ENCODE measurements at regions not wholly inside any gene's neighbourhood (a gene's known extent, or its start where the extent isn't known, plus 50 kb on each side); places are given as distances from the start of the nearest gene placed in this dataset.
"Not testable (repeated sequence)": the region's sequence is repeated elsewhere in the genome, so short reads cannot be mapped to it uniquely, and the experiment has no call there.

GRCh38 chrX:40951407-40951806, 133.8 kb upstream of the USP9X start:
- peak overlapping the region; percentile 71 for H3K18ac ChIP-seq (ENCODE audit: extremely low read depth, low read length)
- H3K9me3 ChIP-seq (ENCODE audit: insufficient read depth in 2 of 2, low read depth in 1 of 2, low read length in 1 of 2); H3K79me1 ChIP-seq (ENCODE audit: low read depth, low read length); H2BK15ac ChIP-seq (ENCODE audit: low read length); H3K36me3 ChIP-seq (ENCODE audit: control insufficient read depth in 2 of 4, insufficient read depth in 4 of 4, low read length in 3 of 4); H3K4ac ChIP-seq (replicated peaks; ENCODE audit: insufficient read length, low read depth, low read length); H4K20me1 ChIP-seq (replicated peaks in 1 of 2; ENCODE audit: control insufficient read depth in 1 of 2, insufficient read depth in 2 of 2, low read length in 2 of 2); H3K9ac ChIP-seq (replicated peaks in 1 of 4; ENCODE audit: extremely low read depth in 1 of 4, low read depth in 3 of 4, low read length in 3 of 4); H4K5ac ChIP-seq (ENCODE audit: insufficient read length, low read depth, low read length); H3K27ac ChIP-seq (ENCODE audit: low read depth, low read length); H2AFZ ChIP-seq (ENCODE audit: low read length); FAIRE-seq; POLR2A ChIA-PET (ENCODE audit: partially characterized antibody); H2AK5ac ChIP-seq (ENCODE audit: low read depth, low read length); CTCF ChIA-PET (ENCODE audit: partially characterized antibody); H2BK120ac ChIP-seq (replicated peaks; ENCODE audit: low read depth, low read length); H3K4me3 ChIP-seq (ENCODE audit: extremely low read depth in 1 of 4, insufficient read depth in 2 of 4, low read depth in 3 of 4, low read length in 4 of 4); H3K23me2 ChIP-seq (ENCODE audit: low read depth, low read length); DNase-seq (ENCODE audit: low read depth in 1 of 2, low spot score in 2 of 2); H3K23ac ChIP-seq (ENCODE audit: insufficient read length); H3K14ac ChIP-seq (ENCODE audit: insufficient read length); H3K4me1 ChIP-seq (replicated peaks in 1 of 4; ENCODE audit: control insufficient read depth in 3 of 4, insufficient read depth in 4 of 4, low read length in 3 of 4); H3K56ac ChIP-seq (replicated peaks; ENCODE audit: insufficient read length, low read depth, low read length); H4K8ac ChIP-seq (ENCODE audit: extremely low read depth, insufficient read depth, low read length); H4K91ac ChIP-seq (replicated peaks; ENCODE audit: insufficient read length, low read length); H3K27me3 ChIP-seq (replicated peaks in 1 of 4; ENCODE audit: control insufficient read depth in 3 of 4, extremely low read depth in 1 of 4, insufficient read depth in 3 of 4, low read length in 3 of 4); H3K79me2 ChIP-seq (ENCODE audit: control insufficient read depth in 1 of 2, insufficient read depth in 2 of 2, low read length in 2 of 2): not testable (repeated sequence)
- WGBS, 2 experiments (ENCODE audit: extremely low coverage in 1 of 2, insufficient coverage in 1 of 2, insufficient read length in 1 of 2, insufficient replicate concordance in 2 of 2, low coverage in 1 of 2, low lambda C conversion rate in 2 of 2, missing lambda C conversion rate in 1 of 2), result 67% methylated on average over 3 of the region's 3 CpGs; no CpG with 5 or more reads in 1 of the 2 experiments
- H2BK5ac ChIP-seq (ENCODE audit: low read depth, low read length), result peak overlapping the region; percentile 76; the same call in 1 of the 2 replicates
- H2BK20ac ChIP-seq (ENCODE audit: low read length), result peak overlapping the region; percentile 72; the same call in 1 of the 2 replicates
- peak overlapping the region; percentile 84 for H2BK12ac ChIP-seq (ENCODE audit: low read depth, low read length)
- H3K4me2 ChIP-seq (ENCODE audit: insufficient read depth in 1 of 2, low read depth in 2 of 2, low read length in 2 of 2), result peak overlapping the region in 1 of 2 experiments; percentile 48; a peak in 1 of 4 replicates

Data from H1 (cell line).